Neural cell (in vitro differentiated cells): ENCODE measurements at regions not wholly inside any gene's neighbourhood (a gene's known extent, or its start where the extent isn't known, plus 50 kb on each side); places are given as distances from the start of the nearest gene placed in this dataset.

Experiments
- H2AFZ ChIP-seq: fragments of 200-600, 300-800 bp; sonication (generic), shearing (Covaris generic); 2 replicates; pipeline ENCODE4 v1.6.0; 2014; ENCODE audit warnings: low read depth, mild to moderate bottlenecking, antibody characterized with exemption, low read length, moderate library complexity
- H3F3A ChIP-seq: fragments of 200-600 bp; shearing (Covaris generic); 2 replicates; pipeline ENCODE4 v1.6.1; 2016; ENCODE audit warnings: mild to moderate bottlenecking, moderate library complexity, mixed read lengths, antibody characterized with exemption, low read length; ENCODE audit not compliant: insufficient read depth, poor library complexity, severe bottlenecking
- H3K27ac ChIP-seq: fragments of 200-600, 300-800 bp; sonication (generic), shearing (Covaris generic); 2 replicates; pipeline ENCODE4 v1.5.1; 2014; ENCODE audit warnings: mild to moderate bottlenecking, low read length, moderate library complexity
- H3K27me3 ChIP-seq: fragments of 300-800, 200-600 bp; sonication (generic), shearing (Covaris generic); 2 replicates; pipeline ENCODE4 v1.6.0; 2014; ENCODE audit warnings: mild to moderate bottlenecking, low read depth, low read length, moderate library complexity; ENCODE audit not compliant: insufficient read depth
- H3K36me3 ChIP-seq: fragments of 300-800, 200-600 bp; sonication (generic), shearing (Covaris generic); 2 replicates; pipeline ENCODE4 v1.5.1; 2014; ENCODE audit warnings: mild to moderate bottlenecking, antibody characterized with exemption, low read length, moderate library complexity; ENCODE audit not compliant: insufficient read depth
- H3K4me2 ChIP-seq: fragments of 300-800, 200-600 bp; sonication (generic), shearing (Covaris generic); 2 replicates; pipeline ENCODE4 v1.6.0; 2014; ENCODE audit warnings: mild to moderate bottlenecking, low read length
- H3K4me3 ChIP-seq: fragments of 300-800, 200-600 bp; sonication (generic), shearing (Covaris generic); 2 replicates; pipeline ENCODE4 v1.5.1; 2014; ENCODE audit warnings: mild to moderate bottlenecking, low read length, moderate library complexity
- H3K79me2 ChIP-seq: fragments of 200-600 bp; shearing (Covaris generic); replicated peaks from 2 replicates; pipeline ENCODE4 v1.6.0; 2014; ENCODE audit warnings: mild to moderate bottlenecking, low read length, moderate library complexity; ENCODE audit not compliant: insufficient read depth
- H3K9ac ChIP-seq: fragments of 300-800, 200-600 bp; sonication (generic), shearing (Covaris generic); 2 replicates; pipeline ENCODE4 v1.6.1; 2016; ENCODE audit warnings: mild to moderate bottlenecking, low read length, mixed read lengths
- H3K9me2 ChIP-seq: fragments of 200-600 bp; shearing (Covaris generic); 2 replicates; pipeline ENCODE4 v1.6.1; 2016; ENCODE audit warnings: mild to moderate bottlenecking, low read length, mixed read lengths; ENCODE audit not compliant: insufficient read depth
- H3K9me3 ChIP-seq: fragments of 200-600, 300-800 bp; sonication (generic), shearing (Covaris generic); 2 replicates; pipeline ENCODE4 v1.6.1; 2016; ENCODE audit warnings: mild to moderate bottlenecking, mixed run types, low read length, moderate library complexity, mixed read lengths
- H4K20me1 ChIP-seq: fragments of 200-600 bp; shearing (Covaris generic); 2 replicates; pipeline ENCODE4 v1.6.1; 2016; ENCODE audit warnings: mild to moderate bottlenecking, mixed run types; ENCODE audit not compliant: insufficient read depth
- CTCF ChIP-seq: fragments of 450-650 bp; IDR thresholded peaks from 2 replicates; pipeline ENCODE4 v1.5.1; 2014; ENCODE audit warnings: antibody characterized with exemption, mild to moderate bottlenecking, moderate library complexity; ENCODE audit not compliant: poor library complexity, severe bottlenecking
- EP300 ChIP-seq: fragments of 450-650 bp; conservative IDR thresholded peaks from 2 replicates; pipeline ENCODE4 v1.6.1; 2014; ENCODE audit warnings: antibody characterized with exemption, mild to moderate bottlenecking, moderate library complexity; ENCODE audit not compliant: poor library complexity, severe bottlenecking
- EZH2 ChIP-seq: fragments of 200-600, 300-800 bp; shearing (Covaris generic), sonication (generic); IDR thresholded peaks from 2 replicates; pipeline ENCODE4 v1.6.1; 2014; ENCODE audit warnings: antibody characterized with exemption, low read length, borderline replicate concordance, mild to moderate bottlenecking; ENCODE audit not compliant: insufficient read depth, poor library complexity, severe bottlenecking
- MXI1 ChIP-seq: fragments of 450-650 bp; conservative IDR thresholded peaks from 2 replicates; pipeline ENCODE4 v1.6.1; 2014; ENCODE audit warnings: antibody characterized with exemption, mild to moderate bottlenecking; ENCODE audit not compliant: poor library complexity, severe bottlenecking
- POLR2AphosphoS5 ChIP-seq: IDR thresholded peaks from 2 replicates; pipeline ENCODE4 v1.6.1; 2012
- RAD21 ChIP-seq: fragments of 450-650 bp; conservative IDR thresholded peaks from 2 replicates; pipeline ENCODE4 v1.6.1; 2014; ENCODE audit warnings: antibody characterized with exemption, mild to moderate bottlenecking, moderate library complexity
- SMC3 ChIP-seq: fragments of 450-650 bp; conservative IDR thresholded peaks from 2 replicates; pipeline ENCODE4 v1.6.1; 2014; ENCODE audit warnings: antibody characterized with exemption, mild to moderate bottlenecking, moderate library complexity; ENCODE audit not compliant: poor library complexity
- TAF1 ChIP-seq: IDR thresholded peaks from 2 replicates; pipeline ENCODE4 v1.6.1; 2012; ENCODE audit warnings: low read depth
- TF ChIP-seq, protein P1 (sequence below): IDR thresholded peaks from 2 replicates; pipeline ENCODE4 v1.6.1; 2012; ENCODE audit warnings: borderline replicate concordance

DNA sequence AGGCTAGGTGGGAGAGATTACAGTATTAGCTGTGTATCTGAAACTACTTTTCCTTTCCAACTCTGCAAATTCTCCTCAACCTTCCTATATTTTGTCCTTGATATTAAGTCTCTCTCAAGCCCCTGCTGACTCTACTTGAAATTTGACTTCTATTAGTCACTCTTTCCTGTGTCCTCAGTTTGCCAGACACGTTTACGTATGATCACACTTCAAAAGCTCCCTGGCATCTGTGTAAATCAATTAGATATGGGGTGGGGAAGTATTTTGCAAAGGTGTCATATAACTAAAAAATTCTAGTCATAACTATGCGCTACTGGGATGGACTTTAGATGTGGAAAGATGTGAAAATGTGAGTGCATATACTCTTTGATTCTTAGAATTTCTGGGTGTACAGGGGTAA lies 67.4 kb upstream of the ARHGAP24 start:
- no peak overlapping the region for H3K4me3 ChIP-seq
- H3K36me3 ChIP-seq: no peaks in the 10 kb centered on the region

DNA sequence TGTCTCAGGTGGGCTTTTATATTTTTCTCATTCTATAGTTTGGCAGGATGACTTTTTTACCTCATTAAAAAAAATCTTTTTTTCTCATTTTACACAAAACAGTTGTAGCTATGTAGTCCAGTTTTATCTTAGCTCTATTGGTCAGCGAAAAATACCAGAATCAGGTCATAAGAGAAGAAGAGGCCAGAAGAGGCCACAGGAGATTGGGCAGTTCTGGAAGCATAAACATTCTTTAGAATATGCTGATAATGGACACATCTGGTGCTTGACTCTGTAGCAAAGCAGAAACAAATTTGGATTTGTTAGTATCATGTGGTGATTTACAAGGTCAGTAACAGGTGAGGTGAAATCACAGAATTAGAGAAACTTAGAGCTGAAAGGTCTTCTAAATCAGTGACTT lies 66.6 kb upstream of the ARHGAP24 start:
- H3K36me3 ChIP-seq: no peaks in the 10 kb centered on the region
- H3K9me3 ChIP-seq: no peaks in the 10 kb centered on the region
- no peak overlapping the region for H2AFZ ChIP-seq
- H3K4me3 ChIP-seq: no peak overlapping the region
- no peaks in the 10 kb centered on the region for H3F3A ChIP-seq
- no peaks in the 10 kb centered on the region for H3K9me2 ChIP-seq
- no peak for TF ChIP-seq CTCF
- no peak for TF ChIP-seq SMC3
- no peak for TF ChIP-seq TAF1
- no peak for TF ChIP-seq POLR2AphosphoS5
- no peak for TF ChIP-seq EP300
- no peaks in the 10 kb centered on the region for H3K79me2 ChIP-seq
- H3K27ac ChIP-seq: no peak overlapping the region
- no peak overlapping the region for H3K9ac ChIP-seq
- no peak overlapping the region for H3K4me2 ChIP-seq
- H4K20me1 ChIP-seq: no peaks in the 10 kb centered on the region
- H3K27me3 ChIP-seq: no peaks in the 10 kb centered on the region

More for the DNA sequence above, 67.4 kb upstream of the ARHGAP24 start:
- no peak overlapping the region for H3K9ac ChIP-seq
- no peaks in the 10 kb centered on the region for H3K79me2 ChIP-seq
- H3K27me3 ChIP-seq: no peaks in the 10 kb centered on the region
- H3K27ac ChIP-seq: no peak overlapping the region
- TF ChIP-seq RAD21 (no peak), EP300 (no peak), POLR2AphosphoS5 (no peak), TAF1 (no peak), MXI1 (no peak), EZH2 (no peak), CTCF (no peak), SMC3 (no peak)
- TF ChIP-seq, protein P1, sequence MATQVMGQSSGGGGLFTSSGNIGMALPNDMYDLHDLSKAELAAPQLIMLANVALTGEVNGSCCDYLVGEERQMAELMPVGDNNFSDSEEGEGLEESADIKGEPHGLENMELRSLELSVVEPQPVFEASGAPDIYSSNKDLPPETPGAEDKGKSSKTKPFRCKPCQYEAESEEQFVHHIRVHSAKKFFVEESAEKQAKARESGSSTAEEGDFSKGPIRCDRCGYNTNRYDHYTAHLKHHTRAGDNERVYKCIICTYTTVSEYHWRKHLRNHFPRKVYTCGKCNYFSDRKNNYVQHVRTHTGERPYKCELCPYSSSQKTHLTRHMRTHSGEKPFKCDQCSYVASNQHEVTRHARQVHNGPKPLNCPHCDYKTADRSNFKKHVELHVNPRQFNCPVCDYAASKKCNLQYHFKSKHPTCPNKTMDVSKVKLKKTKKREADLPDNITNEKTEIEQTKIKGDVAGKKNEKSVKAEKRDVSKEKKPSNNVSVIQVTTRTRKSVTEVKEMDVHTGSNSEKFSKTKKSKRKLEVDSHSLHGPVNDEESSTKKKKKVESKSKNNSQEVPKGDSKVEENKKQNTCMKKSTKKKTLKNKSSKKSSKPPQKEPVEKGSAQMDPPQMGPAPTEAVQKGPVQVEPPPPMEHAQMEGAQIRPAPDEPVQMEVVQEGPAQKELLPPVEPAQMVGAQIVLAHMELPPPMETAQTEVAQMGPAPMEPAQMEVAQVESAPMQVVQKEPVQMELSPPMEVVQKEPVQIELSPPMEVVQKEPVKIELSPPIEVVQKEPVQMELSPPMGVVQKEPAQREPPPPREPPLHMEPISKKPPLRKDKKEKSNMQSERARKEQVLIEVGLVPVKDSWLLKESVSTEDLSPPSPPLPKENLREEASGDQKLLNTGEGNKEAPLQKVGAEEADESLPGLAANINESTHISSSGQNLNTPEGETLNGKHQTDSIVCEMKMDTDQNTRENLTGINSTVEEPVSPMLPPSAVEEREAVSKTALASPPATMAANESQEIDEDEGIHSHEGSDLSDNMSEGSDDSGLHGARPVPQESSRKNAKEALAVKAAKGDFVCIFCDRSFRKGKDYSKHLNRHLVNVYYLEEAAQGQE: no peak
- H3F3A ChIP-seq: no peaks in the 10 kb centered on the region
- no peaks in the 10 kb centered on the region for H3K9me3 ChIP-seq
- no peak overlapping the region for H2AFZ ChIP-seq
- H4K20me1 ChIP-seq: no peaks in the 10 kb centered on the region
- H3K4me2 ChIP-seq: no peak overlapping the region
- no peaks in the 10 kb centered on the region for H3K9me2 ChIP-seq
